ENCODE measurements at regions not wholly inside any gene's neighbourhood (a gene's known extent, or its start where the extent isn't known, plus 50 kb on each side); places are given as distances from the start of the nearest gene placed in this dataset.

GRCh38 chr3:193754719-193755118 is 161.7 kb downstream of the OPA1 start:
- Mint-ChIP-seq H3K4me1 (ENCODE audit: low read depth) (no peaks in the 10 kb centered on the region), H3K27me3 (peaks cover 40% of the 10 kb centered on the region), H3K9me3 (peaks cover 31% of the 10 kb centered on the region), H3K4me3 (no peak overlapping the region), H3K36me3 (ENCODE audit: low read depth) (peaks cover 5% of the 10 kb centered on the region), H3K27ac (no peak overlapping the region)
- DNase-seq, result no peak

GRCh38 chr3:193756536-193756935 is 163.5 kb downstream of the OPA1 start:
- peaks cover 42% of the 10 kb centered on the region for H3K27me3 Mint-ChIP-seq
- DNase-seq, result no peak
- peaks cover 5% of the 10 kb centered on the region for H3K36me3 Mint-ChIP-seq (ENCODE audit: low read depth)

DNA sequence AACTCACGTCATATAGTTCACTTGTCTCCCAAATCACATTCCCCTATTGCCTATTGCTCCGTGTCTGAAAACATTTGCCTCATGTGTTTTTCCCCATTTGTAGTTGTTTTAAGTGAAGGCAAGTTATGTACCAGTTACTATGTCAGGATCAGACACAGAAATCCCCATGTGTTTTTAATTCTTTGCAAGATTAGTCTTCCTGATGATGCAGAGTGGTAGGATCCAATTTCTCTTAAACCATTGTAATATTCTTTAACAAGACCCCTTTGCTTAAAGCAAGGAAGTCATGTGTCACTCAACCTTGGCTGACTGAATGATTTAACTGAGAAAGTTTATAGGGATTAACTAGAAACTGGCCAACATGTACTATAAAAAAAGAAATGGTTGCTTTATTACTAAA is 164.4 kb downstream of the OPA1 start:
- Mint-ChIP-seq H3K4me1 (ENCODE audit: low read depth) (no peaks in the 10 kb centered on the region), H3K36me3 (ENCODE audit: low read depth) (peaks cover 5% of the 10 kb centered on the region), H3K9me3 (peaks cover 29% of the 10 kb centered on the region), H3K27me3 (peaks cover 37% of the 10 kb centered on the region), H3K27ac (no peak overlapping the region), H3K4me3 (no peak overlapping the region)
- no peak for DNase-seq

More at GRCh38 chr3:193756536-193756935, 163.5 kb downstream of the OPA1 start:
- H3K27ac Mint-ChIP-seq, result no peak overlapping the region
- H3K4me1 Mint-ChIP-seq (ENCODE audit: low read depth), result no peaks in the 10 kb centered on the region
- no peak overlapping the region for H3K4me3 Mint-ChIP-seq
- peaks cover 29% of the 10 kb centered on the region for H3K9me3 Mint-ChIP-seq

- no peak overlapping the region for H3K27ac Mint-ChIP-seq
- H3K27me3 Mint-ChIP-seq, result peaks cover 19% of the 10 kb centered on the region
- H3K4me3 Mint-ChIP-seq, result no peak overlapping the region
- no peak for DNase-seq
- no peaks in the 10 kb centered on the region for H3K4me1 Mint-ChIP-seq (ENCODE audit: low read depth)
- peaks cover 3% of the 10 kb centered on the region for H3K36me3 Mint-ChIP-seq (ENCODE audit: low read depth)
- peaks cover 16% of the 10 kb centered on the region for H3K9me3 Mint-ChIP-seq
These were observed 169.0 kb downstream of the OPA1 start for GRCh38 chr3:193761969-193762368.

DNA sequence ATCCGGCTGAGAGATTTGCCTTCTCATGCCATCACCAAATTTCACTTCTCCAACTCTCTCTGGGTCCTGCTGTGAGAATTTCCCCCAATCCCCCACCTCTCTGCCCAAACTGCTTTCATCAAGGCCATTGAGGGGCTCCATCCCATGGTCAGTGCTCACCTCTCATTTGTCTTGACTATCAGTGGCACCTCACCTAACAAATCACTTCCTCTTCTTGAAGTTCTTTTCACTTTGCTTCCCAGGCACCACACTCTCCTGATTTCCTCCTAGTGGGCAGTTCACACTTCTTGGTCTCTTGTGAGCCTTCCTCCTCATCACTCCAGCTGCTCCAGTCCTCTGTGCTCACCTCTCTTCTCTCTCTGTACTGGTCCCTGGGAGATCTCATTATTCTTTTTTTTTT is 169.6 kb downstream of the OPA1 start:
- Mint-ChIP-seq H3K4me1 (ENCODE audit: low read depth) (no peaks in the 10 kb centered on the region), H3K36me3 (ENCODE audit: low read depth) (no peaks in the 10 kb centered on the region), H3K9me3 (peaks cover 9% of the 10 kb centered on the region), H3K27me3 (peaks cover 13% of the 10 kb centered on the region), H3K4me3 (no peak overlapping the region), H3K27ac (no peak overlapping the region)
- no peak for DNase-seq

- Mint-ChIP-seq H3K36me3 (ENCODE audit: low read depth) (no peaks in the 10 kb centered on the region), H3K9me3 (no peaks in the 10 kb centered on the region), H3K27me3 (peaks cover 7% of the 10 kb centered on the region), H3K4me1 (ENCODE audit: low read depth) (no peaks in the 10 kb centered on the region), H3K27ac (no peak overlapping the region), H3K4me3 (no peak overlapping the region)
- no peak for DNase-seq
These were observed 172.0 kb downstream of the OPA1 start for GRCh38 chr3:193764959-193765358.

DNA sequence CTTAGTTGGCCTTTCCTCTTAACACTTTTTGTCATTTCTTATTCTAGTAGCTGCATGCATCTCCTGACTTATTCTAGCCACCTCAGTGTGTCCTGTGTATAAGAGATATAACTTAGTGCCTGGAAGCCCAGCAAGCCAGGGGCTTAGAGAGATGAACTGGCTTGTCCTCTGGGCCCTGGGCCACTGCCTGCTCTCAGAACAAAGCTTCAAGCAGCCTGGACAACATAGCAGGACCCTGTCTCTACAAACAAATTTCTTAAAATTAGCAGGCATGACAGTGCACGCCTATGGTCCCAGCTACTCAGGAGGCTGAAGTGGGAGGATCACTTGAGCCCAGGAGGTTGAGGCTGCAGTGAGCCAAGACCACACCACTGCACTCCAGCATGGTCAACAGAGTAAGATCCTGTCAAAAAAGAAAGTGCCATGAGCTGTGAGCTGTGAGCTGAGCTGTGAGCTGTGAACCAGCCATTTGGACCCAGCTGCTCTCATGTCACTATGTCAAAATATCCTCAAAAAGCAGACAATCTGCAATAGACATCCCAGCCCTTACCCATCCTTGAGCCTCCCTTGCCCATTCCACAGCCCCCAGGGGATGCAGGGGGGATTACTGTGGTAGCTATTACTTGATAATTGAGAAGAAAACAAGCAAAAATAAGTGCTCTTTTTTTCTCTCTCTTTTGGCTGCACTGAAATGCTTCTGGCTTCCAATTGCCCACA is 174.5 kb downstream of the OPA1 start:
- no peak overlapping the region for H3K4me3 Mint-ChIP-seq
- no peaks in the 10 kb centered on the region for H3K9me3 Mint-ChIP-seq
- H3K4me1 Mint-ChIP-seq (ENCODE audit: low read depth), result no peaks in the 10 kb centered on the region
- peaks cover 6% of the 10 kb centered on the region for H3K27me3 Mint-ChIP-seq
- no peak overlapping the region for H3K27ac Mint-ChIP-seq
- no peaks in the 10 kb centered on the region for H3K36me3 Mint-ChIP-seq (ENCODE audit: low read depth)
- DNase-seq, result no peak

GRCh38 chr3:193768070-193768394 is 175.0 kb downstream of the OPA1 start:
- Mint-ChIP-seq H3K4me3 (no peak overlapping the region), H3K27me3 (peaks cover 4% of the 10 kb centered on the region), H3K4me1 (ENCODE audit: low read depth) (no peaks in the 10 kb centered on the region), H3K9me3 (no peaks in the 10 kb centered on the region), H3K36me3 (ENCODE audit: low read depth) (no peaks in the 10 kb centered on the region), H3K27ac (no peak overlapping the region)
- DNase-seq, result no peak

DNA sequence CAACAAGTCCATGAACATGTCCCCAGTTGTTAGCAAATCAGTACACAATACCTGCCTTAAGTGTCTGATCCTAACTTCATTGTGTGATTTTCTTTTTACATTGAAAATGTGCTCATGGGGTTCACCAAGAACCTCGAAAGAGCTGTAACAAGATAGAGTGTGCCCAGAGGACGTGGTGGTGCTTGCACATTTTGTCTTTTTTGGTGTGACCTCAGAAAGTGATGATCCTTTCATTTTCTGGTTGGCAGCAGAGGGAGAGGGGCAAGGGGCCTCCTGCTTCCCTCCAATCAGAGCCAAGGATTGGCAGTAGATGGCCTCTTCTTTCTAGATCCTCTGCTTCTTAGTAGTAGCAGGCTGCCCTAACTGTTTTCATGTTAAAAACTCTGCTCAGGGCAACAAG is 176.4 kb downstream of the OPA1 start:
- H3K27me3 Mint-ChIP-seq, result no peaks in the 10 kb centered on the region
- no peak for DNase-seq
- no peaks in the 10 kb centered on the region for H3K9me3 Mint-ChIP-seq
- H3K4me3 Mint-ChIP-seq, result no peak overlapping the region
- H3K4me1 Mint-ChIP-seq (ENCODE audit: low read depth), result no peaks in the 10 kb centered on the region
- H3K36me3 Mint-ChIP-seq (ENCODE audit: low read depth), result no peaks in the 10 kb centered on the region
- H3K27ac Mint-ChIP-seq, result no peak overlapping the region

- Mint-ChIP-seq H3K27ac (no peak overlapping the region), H3K27me3 (peaks cover 5% of the 10 kb centered on the region), H3K9me3 (no peaks in the 10 kb centered on the region), H3K4me1 (ENCODE audit: low read depth) (no peaks in the 10 kb centered on the region), H3K36me3 (ENCODE audit: low read depth) (no peaks in the 10 kb centered on the region), H3K4me3 (no peak overlapping the region)
- DNase-seq, result no peak
These were observed 178.1 kb downstream of the OPA1 start for GRCh38 chr3:193771011-193771652.

GRCh38 chr3:193771653-193772421 is 178.8 kb downstream of the OPA1 start:
- Mint-ChIP-seq H3K27me3 (peaks cover 5% of the 10 kb centered on the region), H3K27ac (no peak overlapping the region), H3K4me3 (no peak overlapping the region), H3K9me3 (no peaks in the 10 kb centered on the region), H3K36me3 (ENCODE audit: low read depth) (no peaks in the 10 kb centered on the region), H3K4me1 (ENCODE audit: low read depth) (peaks cover 6% of the 10 kb centered on the region)
- DNase-seq, result no peak

DNA sequence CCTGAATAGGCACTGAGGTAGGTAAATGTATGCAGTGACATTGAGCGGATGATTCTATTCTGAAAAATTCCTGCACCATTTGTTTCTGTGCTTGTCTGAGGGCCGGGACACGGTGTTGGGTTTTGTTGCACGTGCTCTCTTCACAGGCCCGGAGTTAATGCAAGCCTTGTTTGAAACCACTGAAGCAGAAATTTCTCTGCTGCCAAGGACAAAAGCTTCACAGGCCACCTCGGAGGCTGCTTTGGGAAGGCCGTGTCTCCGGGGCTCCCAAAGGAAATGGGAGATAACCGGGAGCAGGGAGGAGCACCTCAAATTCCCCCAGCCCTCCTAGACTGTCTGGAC is 179.4 kb downstream of the OPA1 start:
- no peak overlapping the region for H3K27ac Mint-ChIP-seq

DNA sequence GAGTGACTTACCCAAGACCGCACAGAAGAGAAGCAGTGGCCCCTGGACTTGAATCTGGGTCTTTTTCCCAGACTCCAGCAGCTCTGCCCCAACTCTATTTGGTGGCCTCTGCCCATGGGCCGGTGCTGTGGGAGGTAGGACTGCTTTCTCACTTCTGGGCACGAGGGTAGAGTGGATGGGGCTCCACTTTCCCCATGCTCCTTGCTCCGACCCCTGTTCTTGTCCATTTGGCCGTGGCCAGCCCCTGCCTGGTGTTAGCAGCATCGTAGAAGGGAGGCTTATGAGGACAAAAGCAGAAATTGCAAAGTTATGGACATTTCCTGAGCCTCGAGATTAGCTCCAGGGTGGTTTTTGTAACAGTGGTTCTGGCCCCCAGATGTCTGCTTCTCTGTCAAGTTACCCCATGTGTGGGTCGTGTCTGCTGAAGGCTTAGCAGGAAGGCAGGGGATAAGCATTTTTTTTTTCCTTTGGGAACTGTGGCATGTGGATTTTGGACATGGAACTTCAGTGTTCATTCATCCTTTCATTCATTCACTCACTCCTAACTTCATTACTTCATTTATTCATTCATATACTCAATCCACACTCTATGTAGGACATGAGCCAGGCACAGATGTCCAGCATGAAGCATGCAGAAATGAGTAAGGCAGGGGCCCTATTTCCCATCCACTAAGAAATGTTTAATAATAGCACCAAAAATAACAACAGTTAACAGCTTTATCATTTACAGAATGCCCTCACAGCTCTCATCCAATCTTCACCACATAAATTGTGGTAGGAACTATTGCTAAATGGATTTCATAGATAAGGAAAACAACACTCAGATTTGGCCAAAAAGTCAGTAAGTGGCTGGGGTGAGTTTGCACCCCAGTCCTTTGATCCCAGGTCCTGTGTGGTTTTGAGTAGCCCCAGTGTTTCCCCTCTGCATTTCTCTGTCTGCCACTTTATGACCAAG is 180.5 kb downstream of the OPA1 start:
- H3K27ac Mint-ChIP-seq, result no peak overlapping the region

More for the DNA sequence above, 179.4 kb downstream of the OPA1 start:
- Mint-ChIP-seq H3K27me3 (peaks cover 5% of the 10 kb centered on the region), H3K4me1 (ENCODE audit: low read depth) (peaks cover 6% of the 10 kb centered on the region), H3K4me3 (no peak overlapping the region), H3K36me3 (ENCODE audit: low read depth) (no peaks in the 10 kb centered on the region), H3K9me3 (no peaks in the 10 kb centered on the region)
- no peak for DNase-seq

DNA sequence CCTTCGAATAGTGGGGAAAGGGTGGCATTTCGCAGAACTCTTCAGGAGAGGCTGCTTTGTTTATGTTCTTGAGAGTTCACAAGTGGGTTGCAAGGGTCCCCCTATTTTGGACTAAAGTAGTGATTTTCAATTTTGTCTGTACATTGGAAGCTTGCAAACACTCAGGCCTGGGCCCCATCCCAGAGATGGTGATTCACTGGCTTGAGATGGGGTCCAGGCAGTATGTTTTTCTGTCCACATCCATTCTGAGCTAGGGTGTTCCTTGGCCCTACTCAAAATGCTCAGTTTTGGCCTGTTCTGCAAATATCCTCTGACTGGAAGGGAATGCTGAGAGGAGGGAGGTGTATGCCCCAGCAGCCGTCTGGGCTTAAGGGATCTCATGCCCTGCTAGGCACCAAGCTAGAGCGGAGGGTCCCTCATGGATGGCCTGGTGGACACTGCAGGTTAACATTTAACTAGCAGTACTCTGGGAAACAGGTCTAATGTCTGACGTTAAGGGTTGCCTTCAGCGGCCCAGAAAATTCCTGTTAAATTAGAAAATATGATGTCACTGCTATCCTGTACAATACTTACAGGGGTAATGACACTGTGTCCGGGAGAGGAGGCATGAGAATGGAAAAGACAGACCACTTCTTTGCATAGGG is 181.4 kb downstream of the OPA1 start:
- H3K9me3 Mint-ChIP-seq, result no peaks in the 10 kb centered on the region
- H3K27me3 Mint-ChIP-seq, result peaks cover 13% of the 10 kb centered on the region
- H3K4me3 Mint-ChIP-seq, result no peak overlapping the region
- no peak for DNase-seq
- peaks cover 6% of the 10 kb centered on the region for H3K4me1 Mint-ChIP-seq (ENCODE audit: low read depth)
- H3K36me3 Mint-ChIP-seq (ENCODE audit: low read depth), result no peaks in the 10 kb centered on the region
- no peak overlapping the region for H3K27ac Mint-ChIP-seq

More for the DNA sequence above, 180.5 kb downstream of the OPA1 start:
- no peak for DNase-seq
- Mint-ChIP-seq H3K9me3 (no peaks in the 10 kb centered on the region), H3K4me1 (ENCODE audit: low read depth) (peaks cover 6% of the 10 kb centered on the region), H3K27me3 (peaks cover 5% of the 10 kb centered on the region), H3K4me3 (no peak overlapping the region), H3K36me3 (ENCODE audit: low read depth) (no peaks in the 10 kb centered on the region)

Data from activated T-cell treated with anti-CD3 and anti-CD28 coated beads, Interleukin-2, amount 50 U/mL, for 24 hours (primary cell).